ENCODE measurements at regions not wholly inside any gene's neighbourhood (a gene's known extent, or its start where the extent isn't known, plus 50 kb on each side); places are given as distances from the start of the nearest gene placed in this dataset.

GRCh38 chr16:89042711-89043551 is 50.7 kb upstream of the ACSF3 start:
- DNase-seq (ENCODE audit: low spot score), result no peak
- no peak for ATAC-seq
- TF ChIP-seq, protein P1, sequence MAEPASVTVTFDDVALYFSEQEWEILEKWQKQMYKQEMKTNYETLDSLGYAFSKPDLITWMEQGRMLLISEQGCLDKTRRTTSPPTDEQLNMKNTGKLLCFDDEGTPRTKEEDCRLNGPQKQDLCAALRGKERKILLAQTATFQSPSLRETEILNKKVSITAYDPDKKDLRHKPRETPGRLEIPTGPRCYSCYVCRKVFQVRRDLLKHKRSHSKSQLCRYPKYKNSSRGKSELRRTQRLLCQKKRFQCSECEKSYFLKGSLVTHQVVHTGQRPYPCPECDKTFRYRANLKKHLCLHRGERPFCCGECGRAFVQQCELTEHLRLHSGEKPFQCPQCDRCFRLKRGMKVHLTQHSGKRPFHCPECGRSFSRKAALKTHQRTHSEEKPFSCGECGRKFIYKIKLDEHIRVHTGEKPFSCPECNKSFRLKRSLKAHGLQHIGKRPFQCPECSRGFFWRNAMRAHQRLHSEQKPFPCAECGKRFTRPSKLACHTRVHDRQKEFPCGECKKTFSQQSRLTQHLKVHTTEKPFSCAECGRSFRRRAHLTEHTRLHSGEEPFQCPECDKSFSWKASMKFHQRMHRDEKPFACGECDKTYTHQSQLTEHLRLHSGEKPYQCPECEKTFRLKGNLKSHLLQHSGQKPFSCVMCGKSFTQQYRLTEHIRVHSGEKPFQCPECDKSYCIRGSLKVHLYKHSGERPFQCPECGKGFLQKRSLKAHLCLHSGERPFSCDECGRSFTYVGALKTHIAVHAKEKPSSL (CRISPR knock-in tag; conservative IDR thresholded peaks at IDR 0.05), result no peak
- TF ChIP-seq ZBTB21 (CRISPR knock-in tag; IDR thresholded peaks at IDR 0.05; ENCODE audit: borderline replicate concordance), result no peak
- no peak for TF ChIP-seq NFE2L1 (CRISPR knock-in tag; IDR thresholded peaks at IDR 0.05)
- TF ChIP-seq, protein P2, sequence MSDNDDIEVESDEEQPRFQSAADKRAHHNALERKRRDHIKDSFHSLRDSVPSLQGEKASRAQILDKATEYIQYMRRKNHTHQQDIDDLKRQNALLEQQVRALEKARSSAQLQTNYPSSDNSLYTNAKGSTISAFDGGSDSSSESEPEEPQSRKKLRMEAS (CRISPR knock-in tag; IDR thresholded peaks at IDR 0.05), result no peak
- TF ChIP-seq ZNF138 (CRISPR knock-in tag; conservative IDR thresholded peaks at IDR 0.05), result no peak
- no peak for TF ChIP-seq ETV6 (CRISPR knock-in tag; IDR thresholded peaks at IDR 0.05)
- no peak for TF ChIP-seq ZNF671 (CRISPR knock-in tag; IDR thresholded peaks at IDR 0.05)
- H3K36me3 Mint-ChIP-seq, result no peaks in the 10 kb centered on the region
- ChIA-PET POLR2A (no interaction called here), CTCF (no interaction called here)
- no peaks in the 10 kb centered on the region for H3K27me3 Mint-ChIP-seq (ENCODE audit: low read depth)
- no peak overlapping the region for H3K27ac Mint-ChIP-seq
- H3K4me1 Mint-ChIP-seq, result 0 out of 2 replicates have a peak, but pooled peaks cover 3% of the 10 kb centered on the region
- peaks cover 10% of the 10 kb centered on the region for H3K9me3 Mint-ChIP-seq
- H3K4me3 Mint-ChIP-seq, result no peak overlapping the region

- Mint-ChIP-seq H3K9me3 (peaks cover 10% of the 10 kb centered on the region), H3K27me3 (ENCODE audit: low read depth) (no peaks in the 10 kb centered on the region), H3K36me3 (no peaks in the 10 kb centered on the region), H3K27ac (no peak overlapping the region; the same call in 1 of the 2 replicates), H3K4me3 (no peak overlapping the region), H3K4me1 (0 out of 2 replicates have a peak, but pooled peaks cover 3% of the 10 kb centered on the region)
- ATAC-seq (no peak), DNase-seq (ENCODE audit: low spot score) (no peak)
- TF ChIP-seq ZNF263 (CRISPR knock-in tag; IDR thresholded peaks at IDR 0.05; ENCODE audit: low read depth), result no peak
- TF ChIP-seq SMAD4 (CRISPR knock-in tag; IDR thresholded peaks at IDR 0.05), result no peak
- TF ChIP-seq, protein P3, sequence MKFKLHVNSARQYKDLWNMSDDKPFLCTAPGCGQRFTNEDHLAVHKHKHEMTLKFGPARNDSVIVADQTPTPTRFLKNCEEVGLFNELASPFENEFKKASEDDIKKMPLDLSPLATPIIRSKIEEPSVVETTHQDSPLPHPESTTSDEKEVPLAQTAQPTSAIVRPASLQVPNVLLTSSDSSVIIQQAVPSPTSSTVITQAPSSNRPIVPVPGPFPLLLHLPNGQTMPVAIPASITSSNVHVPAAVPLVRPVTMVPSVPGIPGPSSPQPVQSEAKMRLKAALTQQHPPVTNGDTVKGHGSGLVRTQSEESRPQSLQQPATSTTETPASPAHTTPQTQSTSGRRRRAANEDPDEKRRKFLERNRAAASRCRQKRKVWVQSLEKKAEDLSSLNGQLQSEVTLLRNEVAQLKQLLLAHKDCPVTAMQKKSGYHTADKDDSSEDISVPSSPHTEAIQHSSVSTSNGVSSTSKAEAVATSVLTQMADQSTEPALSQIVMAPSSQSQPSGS (CRISPR knock-in tag; IDR thresholded peaks at IDR 0.05; ENCODE audit: borderline replicate concordance, low read depth), result no peak
- no peak for TF ChIP-seq TP53 (CRISPR knock-in tag; IDR thresholded peaks at IDR 0.05)
- ChIA-PET POLR2A (no interaction called here), CTCF (no interaction called here)
These were observed 49.8 kb upstream of the ACSF3 start for GRCh38 chr16:89043636-89044417.
